Gastroesophageal sphincter (tissue), 4 donors: ENCODE measurements at regions not wholly inside any gene's neighbourhood (a gene's known extent, or its start where the extent isn't known, plus 50 kb on each side); places are given as distances from the start of the nearest gene placed in this dataset.

ENCODE experiments used
- ATAC-seq: fragments of 150-250 bp; one replicate; pipeline ENCODE4 v1.9.1; 2016; ENCODE audit warnings: mild to moderate bottlenecking, moderate library complexity
- H3K27ac ChIP-seq, 4 donors: fragments of 200-600 bp; sonication (generic) in 3 of 4; 1 replicate in 3 of 4; 2 replicates in 1 of 4; pipeline ENCODE4 v1.5.1; 2016 to 2019
- H3K27me3 ChIP-seq: fragments of 200-600 bp; sonication (generic); one replicate; pipeline ENCODE4 v1.5.1; 2019
- H3K36me3 ChIP-seq, 2 donors: fragments of 200-600 bp; sonication (generic); one replicate each; pipeline ENCODE4 v1.5.1; 2019; ENCODE audit warnings: control low read depth in 1 of 2
- H3K4me1 ChIP-seq, 3 donors: fragments of 200-600 bp; sonication (generic); 1 replicate in 2 of 3; 2 replicates in 1 of 3; pipeline ENCODE4 v1.5.1; 2016 to 2019; ENCODE audit warnings: control low read depth in 2 of 3
- H3K4me3 ChIP-seq, 2 donors: fragments of 200-600 bp; sonication (generic); one replicate each; pipeline ENCODE4 v1.5.1; 2019; ENCODE audit warnings: mild to moderate bottlenecking in 1 of 2, moderate library complexity in 1 of 2
- H3K9me3 ChIP-seq, 3 donors: fragments of 200-600 bp; sonication (generic); one replicate each; pipeline ENCODE4 v1.5.1; 2017 to 2019; ENCODE audit warnings: control low read depth in 2 of 3
- CTCF ChIP-seq, 4 experiments: fragments of 200-600 bp in 2 of 4; fragments of 450-650 bp in 2 of 4; sonication (generic) in 1 of 4; IDR thresholded peaks; one replicate each; pipeline ENCODE4 v1.5.1; 2017 to 2019; ENCODE audit warnings: antibody characterized with exemption in 4 of 4, mild to moderate bottlenecking in 2 of 4, moderate library complexity in 2 of 4
- EP300 ChIP-seq: sonication (generic); formaldehyde crosslinking; IDR thresholded peaks from one replicate; pipeline ENCODE4 v1.6.1; 2017; ENCODE audit warnings: antibody characterized with exemption, mild to moderate bottlenecking
- POLR2A ChIP-seq, 2 donors: fragments of 450-650 bp; IDR thresholded peaks; one replicate each; pipeline ENCODE4 v1.6.1; 2017; ENCODE audit warnings: antibody characterized with exemption in 2 of 2, mild to moderate bottlenecking in 2 of 2, moderate library complexity in 1 of 2
- POLR2AphosphoS5 ChIP-seq: sonication (generic); formaldehyde crosslinking; IDR thresholded peaks from one replicate; pipeline ENCODE4 v1.6.1; 2017; ENCODE audit warnings: antibody characterized with exemption
- WGBS, 2 donors: methylation state at CpG; one replicate each; pipeline ENCODE4 v1.1.5; 2018; ENCODE audit warnings: low coverage in 1 of 2; 5-methylcytosine and 5-hydroxymethylcytosine counted together

- peaks cover 31% of the 10 kb centered on the region for H3K27me3 ChIP-seq
- H3K4me1 ChIP-seq: no peaks in the 10 kb centered on the region
- ATAC-seq: no peak
- no peaks in the 10 kb centered on the region for H3K9me3 ChIP-seq
- H3K36me3 ChIP-seq: no peaks in the 10 kb centered on the region
- 28 to 35% methylated on average over 10 of the region's 10 CpGs for WGBS, 2 donors
- H3K27ac ChIP-seq: no peak overlapping the region
- no peak for TF ChIP-seq POLR2A (IDR thresholded peaks at IDR 0.05)
- no peak for TF ChIP-seq POLR2AphosphoS5
- no peak for TF ChIP-seq EP300
- TF ChIP-seq CTCF (IDR thresholded peaks at IDR 0.05): no peak
- no peak overlapping the region for H3K4me3 ChIP-seq
Observed at GRCh38 chr10:8349610-8350249, 295.2 kb downstream of the GATA3 start.

GRCh38 chr10:8350250-8350967, 295.9 kb downstream of the GATA3 start:
- no peaks in the 10 kb centered on the region for H3K36me3 ChIP-seq
- 29 to 39% methylated on average over 5 of the region's 5 CpGs for WGBS, 2 donors

GRCh38 chr10:8352171-8353075, 297.9 kb downstream of the GATA3 start:
- 87 to 95% methylated on average over 8 to 9 of the region's 10 CpGs for WGBS, 2 donors
- no peaks in the 10 kb centered on the region for H3K4me1 ChIP-seq
- no peak overlapping the region for H3K27ac ChIP-seq
- H3K4me3 ChIP-seq: no peak overlapping the region
- TF ChIP-seq POLR2AphosphoS5: no peak
- TF ChIP-seq CTCF (IDR thresholded peaks at IDR 0.05): no peak
- no peak for TF ChIP-seq POLR2A (IDR thresholded peaks at IDR 0.05)
- no peak for TF ChIP-seq EP300
- H3K9me3 ChIP-seq: no peaks in the 10 kb centered on the region
- no peak for ATAC-seq
- H3K27me3 ChIP-seq: peaks cover 37% of the 10 kb centered on the region
- no peaks in the 10 kb centered on the region for H3K36me3 ChIP-seq

More at GRCh38 chr10:8350250-8350967, 295.9 kb downstream of the GATA3 start:
- H3K4me3 ChIP-seq: no peak overlapping the region
- H3K27ac ChIP-seq: no peak overlapping the region
- no peak for ATAC-seq
- H3K27me3 ChIP-seq: peaks cover 31% of the 10 kb centered on the region
- H3K9me3 ChIP-seq: no peaks in the 10 kb centered on the region
- no peak for TF ChIP-seq POLR2AphosphoS5
- TF ChIP-seq CTCF (IDR thresholded peaks at IDR 0.05): no peak
- TF ChIP-seq POLR2A (IDR thresholded peaks at IDR 0.05): no peak
- no peak for TF ChIP-seq EP300
- H3K4me1 ChIP-seq: no peaks in the 10 kb centered on the region

GRCh38 chr10:8356283-8356682, 301.8 kb downstream of the GATA3 start:
- Histone ChIP-seq H3K4me1 (no peaks in the 10 kb centered on the region), H3K4me3 (no peak overlapping the region), H3K36me3 (no peaks in the 10 kb centered on the region), H3K9me3 (no peaks in the 10 kb centered on the region), H3K27me3 (peaks cover 21% of the 10 kb centered on the region), H3K27ac (no peak overlapping the region)
- ATAC-seq: no peak
- 79 to 83% methylated on average over 2 of the region's 2 CpGs for WGBS, 2 donors
- TF ChIP-seq POLR2AphosphoS5 (no peak), EP300 (no peak), POLR2A (IDR thresholded peaks at IDR 0.05) (no peak), CTCF (IDR thresholded peaks at IDR 0.05) (no peak)
